H1 (cell line): ENCODE measurements at regions not wholly inside any gene's neighbourhood (a gene's known extent, or its start where the extent isn't known, plus 50 kb on each side); places are given as distances from the start of the nearest gene placed in this dataset.

Experiments used
- CTCF ChIA-PET: fragments of 300-600 bp; sonication (Branson Sonifier 250); formaldehyde crosslinking; loops from one replicate; lab custom pipeline; 2021; ENCODE audit not compliant: partially characterized antibody; lab: Charles Lee
- POLR2A ChIA-PET: fragments of 300-600 bp; sonication (Branson Sonifier 250); formaldehyde crosslinking; loops from one replicate; lab custom pipeline; 2021; ENCODE audit warnings: inconsistent platforms; ENCODE audit not compliant: partially characterized antibody; lab: Charles Lee
- DNase-seq, 2 experiments: peaks; one replicate each; pipeline versions ENCODE4 v3.0.0 to v3.0.0-alpha.2; 2010 to 2022; ENCODE audit warnings: low spot score in 2 of 2, low read depth in 1 of 2, mixed read lengths in 1 of 2
- FAIRE-seq: peaks from 2 replicates; lab custom pipeline; 2011; peaks lifted over from hg19 to GRCh38; lab: Jason Lieb, UNC
- H2AFZ ChIP-seq: 2 replicates; pipeline ENCODE4 v1.8.1; 2012; ENCODE audit warnings: low read length, inconsistent platforms
- H2AK5ac ChIP-seq: 2 replicates; pipeline ENCODE4 v1.6.1; 2013; ENCODE audit warnings: low read depth, low read length
- H2BK120ac ChIP-seq: replicated peaks from 2 replicates; pipeline ENCODE3; 2013; ENCODE audit warnings: low read depth, low read length, inconsistent platforms
- H2BK12ac ChIP-seq: 2 replicates; pipeline ENCODE4 v1.6.1; 2013; ENCODE audit warnings: low read depth, low read length
- H2BK15ac ChIP-seq: 2 replicates; pipeline ENCODE4 v1.6.1; 2013; ENCODE audit warnings: low read length
- H2BK20ac ChIP-seq: 2 replicates; pipeline ENCODE4 v1.6.1; 2013; ENCODE audit warnings: low read length
- H2BK5ac ChIP-seq: 2 replicates; pipeline ENCODE4 v1.6.1; 2013; ENCODE audit warnings: low read depth, low read length
- H3K14ac ChIP-seq: 2 replicates; pipeline ENCODE4 v1.6.1; 2013; ENCODE audit warnings: inconsistent platforms; ENCODE audit not compliant: insufficient read length
- H3K18ac ChIP-seq: 2 replicates; pipeline ENCODE4 v1.6.1; 2013; ENCODE audit warnings: low read length; ENCODE audit errors: extremely low read depth
- H3K23ac ChIP-seq: 2 replicates; pipeline ENCODE4 v1.6.1; 2013; ENCODE audit warnings: inconsistent platforms; ENCODE audit not compliant: insufficient read length
- H3K23me2 ChIP-seq: 2 replicates; pipeline ENCODE4 v1.6.1; 2013; ENCODE audit warnings: low read depth, low read length
- H3K27ac ChIP-seq: 2 replicates; pipeline ENCODE4 v1.6.1; 2011; ENCODE audit warnings: low read depth, low read length, inconsistent platforms
- H3K27me3 ChIP-seq, 4 experiments: replicated peaks in 1 of 4; 1 replicate in 1 of 4; 2 replicates in 3 of 4; pipeline versions ENCODE4 v1.6.1 to v1.8.1; 2011 to 2013; ENCODE audit warnings: low read length in 3 of 4, mild to moderate bottlenecking in 3 of 4, inconsistent platforms in 2 of 4, mixed read lengths in 2 of 4, moderate library complexity in 1 of 4; ENCODE audit not compliant: control insufficient read depth in 3 of 4, insufficient read depth in 3 of 4; ENCODE audit errors: extremely low read depth in 1 of 4
- H3K36me3 ChIP-seq, 4 experiments: 2 replicates each; pipeline versions ENCODE4 v1.6.1 to v1.8.1; 2011 to 2013; ENCODE audit warnings: mild to moderate bottlenecking in 4 of 4, low read length in 3 of 4, moderate library complexity in 2 of 4, control low read depth in 1 of 4, inconsistent platforms in 1 of 4; ENCODE audit not compliant: insufficient read depth in 4 of 4, control insufficient read depth in 2 of 4
- H3K4ac ChIP-seq: replicated peaks from 2 replicates; pipeline ENCODE3; 2013; ENCODE audit warnings: low read length, low read depth, mixed read lengths, inconsistent platforms; ENCODE audit not compliant: insufficient read length
- H3K4me1 ChIP-seq, 4 experiments: replicated peaks in 1 of 4; 1 replicate in 1 of 4; 2 replicates in 3 of 4; pipeline versions ENCODE4 v1.6.1 to v1.8.1; 2011 to 2013; ENCODE audit warnings: low read length in 3 of 4, inconsistent platforms in 2 of 4, mixed read lengths in 1 of 4; ENCODE audit not compliant: insufficient read depth in 4 of 4, control insufficient read depth in 3 of 4
- H3K4me2 ChIP-seq, 2 experiments: 2 replicates each; pipeline versions ENCODE4 v1.6.1 to v1.8.1; 2011 to 2013; ENCODE audit warnings: low read depth in 2 of 2, low read length in 2 of 2, control low read depth in 1 of 2, inconsistent platforms in 1 of 2, mild to moderate bottlenecking in 1 of 2; ENCODE audit not compliant: insufficient read depth in 1 of 2
- H3K4me3 ChIP-seq, 4 experiments: fragments of 200-600, 300-600 bp in 1 of 4; sonication (generic), shearing (Covaris generic), sonication (Bioruptor Twin) in 1 of 4; 2 replicates each; pipeline versions ENCODE4 v1.5.1 to v1.8.1; 2011 to 2016; ENCODE audit warnings: low read length in 4 of 4, low read depth in 3 of 4, control low read depth in 2 of 4, inconsistent platforms in 2 of 4, mild to moderate bottlenecking in 2 of 4, mixed read lengths in 1 of 4, moderate library complexity in 1 of 4; ENCODE audit not compliant: insufficient read depth in 2 of 4; ENCODE audit errors: extremely low read depth in 1 of 4
- H3K56ac ChIP-seq: replicated peaks from 2 replicates; pipeline ENCODE3; 2013; ENCODE audit warnings: low read depth, mild to moderate bottlenecking, mixed read lengths, low read length, inconsistent platforms; ENCODE audit not compliant: insufficient read length
- H3K79me1 ChIP-seq: 2 replicates; pipeline ENCODE4 v1.6.1; 2013; ENCODE audit warnings: low read depth, low read length, control low read depth
- H3K79me2 ChIP-seq, 2 experiments: 2 replicates each; pipeline versions ENCODE4 v1.6.1 to v1.8.1; 2012 to 2013; ENCODE audit warnings: low read length in 2 of 2, mild to moderate bottlenecking in 2 of 2, inconsistent platforms in 1 of 2; ENCODE audit not compliant: insufficient read depth in 2 of 2, control insufficient read depth in 1 of 2
- H3K9ac ChIP-seq, 4 experiments: replicated peaks in 1 of 4; 1 replicate in 1 of 4; 2 replicates in 3 of 4; pipeline versions ENCODE4 v1.6.1 to v1.8.1; 2011 to 2013; ENCODE audit warnings: low read depth in 3 of 4, low read length in 3 of 4, control low read depth in 2 of 4, mild to moderate bottlenecking in 2 of 4, moderate library complexity in 2 of 4, inconsistent platforms in 1 of 4; ENCODE audit errors: extremely low read depth in 1 of 4
- H3K9me3 ChIP-seq, 2 experiments: 2 replicates each; pipeline versions ENCODE4 v1.6.1 to v1.8.1; 2012 to 2013; ENCODE audit warnings: mild to moderate bottlenecking in 2 of 2, moderate library complexity in 2 of 2, control low read depth in 1 of 2, inconsistent platforms in 1 of 2, low read depth in 1 of 2, low read length in 1 of 2, mixed read lengths in 1 of 2; ENCODE audit not compliant: insufficient read depth in 2 of 2
- H4K20me1 ChIP-seq, 2 experiments: replicated peaks in 1 of 2; 2 replicates each; pipeline versions ENCODE3 to v1.8.1; 2011 to 2013; ENCODE audit warnings: inconsistent platforms in 2 of 2, low read length in 2 of 2, mild to moderate bottlenecking in 1 of 2; ENCODE audit not compliant: insufficient read depth in 2 of 2, control insufficient read depth in 1 of 2
- H4K5ac ChIP-seq: 2 replicates; pipeline ENCODE4 v1.6.1; 2013; ENCODE audit warnings: low read length, low read depth, mixed read lengths, inconsistent platforms; ENCODE audit not compliant: insufficient read length
- H4K8ac ChIP-seq: 2 replicates; pipeline ENCODE4 v1.8.0; 2013; ENCODE audit warnings: mild to moderate bottlenecking, moderate library complexity, low read length, inconsistent platforms; ENCODE audit not compliant: insufficient read depth; ENCODE audit errors: extremely low read depth
- H4K91ac ChIP-seq: replicated peaks from 2 replicates; pipeline ENCODE3; 2013; ENCODE audit warnings: low read length, mixed read lengths, inconsistent platforms; ENCODE audit not compliant: insufficient read length
- CHD1 ChIP-seq: IDR thresholded peaks from 2 replicates; pipeline ENCODE4 v1.6.1; 2012; ENCODE audit warnings: low read depth, low read length, improper control_type of control experiment
- WGBS, 2 experiments: shearing (Covaris generic) in 1 of 2; methylation state at CpG; one replicate each; pipeline versions ENCODE4 v1.1.6 to v1.1.7; 2013 to 2015; ENCODE audit warnings: low lambda C conversion rate in 2 of 2, mixed read lengths in 2 of 2, inconsistent platforms in 1 of 2, low coverage in 1 of 2, missing lambda C conversion rate in 1 of 2; ENCODE audit not compliant: insufficient replicate concordance in 2 of 2, insufficient coverage in 1 of 2, insufficient read length in 1 of 2; ENCODE audit errors: extremely low coverage in 1 of 2, missing lambda C conversion rate in 1 of 2; 5-methylcytosine and 5-hydroxymethylcytosine counted together

DNA sequence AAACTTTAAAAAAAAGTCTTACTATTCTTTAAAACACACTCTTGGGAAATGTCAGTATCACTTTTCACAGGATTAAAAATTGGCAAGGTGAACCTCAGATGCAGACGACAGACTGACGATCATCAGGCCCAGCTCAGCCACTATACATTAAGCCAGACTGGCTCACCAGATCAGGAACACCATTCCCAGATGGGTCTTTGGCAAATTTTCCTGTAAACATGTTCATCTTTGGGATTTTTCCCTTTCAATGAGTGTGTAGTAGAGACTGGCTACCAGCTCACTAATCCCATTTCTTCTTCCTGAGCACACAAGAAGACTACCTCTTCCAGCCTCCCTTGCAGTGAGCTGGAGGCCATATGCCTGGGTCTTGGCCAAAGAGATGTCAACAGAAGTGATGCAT, 142.7 kb upstream of the CHST15 start:
- FAIRE-seq = no peak
- CTCF ChIA-PET = interaction anchor here (0.7 to 4.0 kb wide), 7 partner anchors 11 to 242 kb away, joined by 3 to 18 read pairs (median 4); no protein-coding TSS in a partner anchor

More for the DNA sequence above, 142.7 kb upstream of the CHST15 start:
- no peak overlapping the region for H3K56ac ChIP-seq
- no peak overlapping the region for H2BK15ac ChIP-seq
- no peaks in the 10 kb centered on the region for H3K79me2 ChIP-seq
- H3K4me2 ChIP-seq = no peak overlapping the region
- H3K4me3 ChIP-seq = no peak overlapping the region
- DNase-seq = no peak
- H2BK5ac ChIP-seq = no peak overlapping the region
- POLR2A ChIA-PET = no interaction called here
- no peak overlapping the region for H2AFZ ChIP-seq
- no peak overlapping the region for H3K23ac ChIP-seq
- H3K9me3 ChIP-seq = no peaks in the 10 kb centered on the region
- no peak overlapping the region for H3K14ac ChIP-seq
- H3K18ac ChIP-seq = no peak overlapping the region
- no peaks in the 10 kb centered on the region for H3K36me3 ChIP-seq
- no peak overlapping the region for H3K9ac ChIP-seq
- no peaks in the 10 kb centered on the region; a peak in 2 of 7 replicates for H3K27me3 ChIP-seq
- no peak overlapping the region for H2BK120ac ChIP-seq
- no peak overlapping the region for H3K27ac ChIP-seq
- no peak overlapping the region for H2BK20ac ChIP-seq
- H3K79me1 ChIP-seq = no peaks in the 10 kb centered on the region
- TF ChIP-seq CHD1 = no peak
- H4K5ac ChIP-seq = no peak overlapping the region
- H4K20me1 ChIP-seq = no peaks in the 10 kb centered on the region
- no peaks in the 10 kb centered on the region; the same call in 1 of the 2 replicates for H3K23me2 ChIP-seq
- H2AK5ac ChIP-seq = no peak overlapping the region
- H3K4ac ChIP-seq = no peak overlapping the region
- WGBS, 2 experiments = 86% methylated on average over 2 of the region's 2 CpGs; no CpG with 5 or more reads in 1 of the 2 experiments
- H3K4me1 ChIP-seq = peaks cover 0 to 6% (median 3%) of the 10 kb centered on the region in 4 experiments; a peak in 6 of 7 replicates
- H4K8ac ChIP-seq = no peak overlapping the region
- no peak overlapping the region for H2BK12ac ChIP-seq
- H4K91ac ChIP-seq = no peak overlapping the region
